GM23338 (cell line): ENCODE measurements at regions not wholly inside any gene's neighbourhood (a gene's known extent, or its start where the extent isn't known, plus 50 kb on each side); places are given as distances from the start of the nearest gene placed in this dataset.

Experiments used
- ATAC-seq: fragments of 200-7000 bp; cut with Tn5 transposase; 3 replicates; pipeline ENCODE4 v1.9.1; 2020
- DNase-seq: peaks from one replicate; pipeline ENCODE4 v3.0.0-alpha.2; 2015; ENCODE audit warnings: low spot score
- H2AFZ ChIP-seq: fragments of 200-600 bp; sonication (generic); 2 replicates; pipeline ENCODE4 v1.8.0; 2016; ENCODE audit warnings: antibody characterized with exemption, mild to moderate bottlenecking, moderate library complexity
- H3F3A ChIP-seq: fragments of 200-600 bp; sonication (generic); replicated peaks from 2 replicates; pipeline ENCODE4 v1.8.0; 2017; ENCODE audit warnings: antibody characterized with exemption, mixed run types, low read depth
- H3K27ac ChIP-seq: fragments of 200-600 bp; sonication (generic); 2 replicates; pipeline ENCODE4 v1.6.1; 2016; ENCODE audit warnings: low read depth
- H3K27me3 ChIP-seq: fragments of 200-600 bp; sonication (generic); 2 replicates; pipeline ENCODE4 v1.8.0; 2016; ENCODE audit warnings: mild to moderate bottlenecking, mixed run types, moderate library complexity; ENCODE audit not compliant: insufficient read depth
- H3K36me3 ChIP-seq: fragments of 200-600 bp; sonication (generic); 2 replicates; pipeline ENCODE4 v1.8.0; 2016; ENCODE audit warnings: mild to moderate bottlenecking; ENCODE audit not compliant: insufficient read depth
- H3K4me1 ChIP-seq: fragments of 200-600 bp; sonication (generic); 2 replicates; pipeline ENCODE4 v1.8.0; 2016; ENCODE audit warnings: mild to moderate bottlenecking, moderate library complexity; ENCODE audit not compliant: insufficient read depth
- H3K4me2 ChIP-seq: fragments of 200-600 bp; sonication (generic); 2 replicates; pipeline ENCODE4 v1.7.1; 2017; ENCODE audit warnings: mixed run types
- H3K4me3 ChIP-seq: fragments of 200-600 bp; sonication (generic); 2 replicates; pipeline ENCODE4 v1.6.1; 2016; ENCODE audit warnings: mixed run types
- H3K79me2 ChIP-seq: fragments of 200-600 bp; sonication (generic); replicated peaks from 2 replicates; pipeline ENCODE4 v1.8.0; 2017; ENCODE audit warnings: mild to moderate bottlenecking; ENCODE audit not compliant: insufficient read depth
- H3K9me2 ChIP-seq: fragments of 200-600 bp; sonication (generic); 2 replicates; pipeline ENCODE4 v1.8.0; 2017; ENCODE audit not compliant: insufficient read depth
- H4K20me1 ChIP-seq: fragments of 200-600 bp; sonication (generic); replicated peaks from 2 replicates; pipeline ENCODE4 v1.8.0; 2017; ENCODE audit warnings: mild to moderate bottlenecking; ENCODE audit not compliant: insufficient read depth
- H3K27ac Mint-ChIP-seq: 2 replicates; pipeline ENCODE4 v1.8.0; 2020; ENCODE audit warnings: inconsistent platforms, mild to moderate bottlenecking, moderate library complexity, mixed read lengths
- H3K27me3 Mint-ChIP-seq: 3 replicates; pipeline ENCODE4 v1.8.0; 2022; ENCODE audit warnings: low read depth, mild to moderate bottlenecking, moderate library complexity, mixed read lengths, inconsistent platforms; ENCODE audit not compliant: insufficient read depth, poor library complexity
- H3K36me3 Mint-ChIP-seq: 3 replicates; pipeline ENCODE4 v1.8.0; 2021; ENCODE audit warnings: low read depth, mild to moderate bottlenecking, inconsistent platforms, moderate library complexity, mixed read lengths
- H3K4me1 Mint-ChIP-seq: 3 replicates; pipeline ENCODE4 v1.8.0; 2020; ENCODE audit warnings: mild to moderate bottlenecking, inconsistent platforms, mixed read lengths
- H3K4me3 Mint-ChIP-seq: 3 replicates; pipeline ENCODE4 v1.8.0; 2021; ENCODE audit warnings: moderate library complexity, mild to moderate bottlenecking, inconsistent platforms, mixed read lengths
- H3K9me3 Mint-ChIP-seq: 3 replicates; pipeline ENCODE4 v1.8.0; 2020; ENCODE audit warnings: moderate library complexity, mild to moderate bottlenecking, inconsistent platforms, mixed read lengths
- CREB1 ChIP-seq: fragments of 250-450 bp; sonication (Bioruptor Pico); IDR thresholded peaks from 2 replicates; pipeline ENCODE4 v1.5.0; 2020; ENCODE audit warnings: low read depth, mild to moderate bottlenecking, moderate library complexity
- CTCF ChIP-seq, 2 experiments: fragments of 200-600 bp in 1 of 2; sonication (generic) in 1 of 2; conservative IDR thresholded peaks; 2 replicates each; pipeline versions ENCODE4 v1.5.1 to v1.6.1; 2016 to 2017; ENCODE audit warnings: antibody characterized with exemption in 2 of 2, low read depth in 2 of 2, mild to moderate bottlenecking in 2 of 2, moderate library complexity in 1 of 2
- EZH2 ChIP-seq: fragments of 200-600 bp; sonication (generic); IDR thresholded peaks from one replicate; pipeline ENCODE4 v1.8.0; 2017; ENCODE audit warnings: antibody characterized with exemption, mild to moderate bottlenecking, low read depth; ENCODE audit not compliant: unreplicated experiment
- EZH2phosphoT487 ChIP-seq: fragments of 200-600 bp; sonication (generic); IDR thresholded peaks from one replicate; pipeline ENCODE4 v1.8.1; 2018; ENCODE audit warnings: antibody characterized with exemption; ENCODE audit not compliant: unreplicated experiment
- JUNB ChIP-seq: IDR thresholded peaks from one replicate; pipeline ENCODE4 v1.6.1; 2016; ENCODE audit warnings: antibody characterized with exemption; ENCODE audit not compliant: unreplicated experiment
- NANOG ChIP-seq: IDR thresholded peaks from 2 replicates; pipeline ENCODE4 v1.6.1; 2016; ENCODE audit warnings: antibody characterized with exemption, borderline replicate concordance
- POLR2AphosphoS5 ChIP-seq: IDR thresholded peaks from 2 replicates; pipeline ENCODE4 v1.6.1; 2016; ENCODE audit warnings: antibody characterized with exemption, low read depth
- REST ChIP-seq: IDR thresholded peaks from one replicate; pipeline ENCODE4 v1.6.1; 2018; ENCODE audit warnings: antibody characterized with exemption; ENCODE audit not compliant: unreplicated experiment
- STAT1 ChIP-seq: IDR thresholded peaks from one replicate; pipeline ENCODE4 v1.6.1; 2016; ENCODE audit warnings: antibody characterized with exemption; ENCODE audit not compliant: unreplicated experiment
- ZNF114 ChIP-seq: fragments of 250-450 bp; sonication (Bioruptor Pico); IDR thresholded peaks from 2 replicates; pipeline ENCODE4 v1.5.0; 2020; ENCODE audit warnings: mild to moderate bottlenecking, moderate library complexity
- ZNF331 ChIP-seq: fragments of 250-450 bp; sonication (Bioruptor Pico); IDR thresholded peaks from 2 replicates; pipeline ENCODE4 v1.5.0; 2020; ENCODE audit warnings: low read depth, mild to moderate bottlenecking, moderate library complexity
- ZNF462 ChIP-seq: fragments of 250-450 bp; sonication (Bioruptor Pico); IDR thresholded peaks from 2 replicates; pipeline ENCODE4 v1.5.0; 2020; ENCODE audit warnings: mild to moderate bottlenecking, moderate library complexity
- TF ChIP-seq, protein P1 (sequence below): IDR thresholded peaks from 2 replicates; pipeline ENCODE4 v1.6.1; 2016; ENCODE audit warnings: antibody characterized with exemption

- Histone ChIP-seq H4K20me1 (no peaks in the 10 kb centered on the region), H3K4me1 (peaks cover 23% of the 10 kb centered on the region), H3K27me3 (no peaks in the 10 kb centered on the region), H3K9me2 (no peaks in the 10 kb centered on the region), H3K36me3 (no peaks in the 10 kb centered on the region), H3K27ac (no peak overlapping the region), H3K4me3 (no peak overlapping the region), H3K79me2 (no peaks in the 10 kb centered on the region), H3F3A (no peaks in the 10 kb centered on the region), H3K4me2 (no peak overlapping the region), H2AFZ (peak overlapping the region; percentile 95)
- peak; percentile 35 for ATAC-seq
- peak overlapping the region; percentile 85; the same call in 1 of the 2 replicates for H3K27ac Mint-ChIP-seq
- H3K9me3 Mint-ChIP-seq = no peaks in the 10 kb centered on the region
- peak; percentile 35 for DNase-seq
- TF ChIP-seq CTCF (conservative IDR thresholded peaks at IDR 0.05; ENCODE audit: low read depth in 2 of 2) (no peak), ZNF331 (no peak), ZNF462 (CRISPR knock-in tag) (no peak), NANOG (no peak), REST (no peak), CREB1 (CRISPR knock-in tag) (no peak), JUNB (no peak), STAT1 (no peak), EZH2 (no peak), POLR2AphosphoS5 (no peak), EZH2phosphoT487 (no peak), ZNF114 (CRISPR knock-in tag) (no peak)
- TF ChIP-seq, protein P1, sequence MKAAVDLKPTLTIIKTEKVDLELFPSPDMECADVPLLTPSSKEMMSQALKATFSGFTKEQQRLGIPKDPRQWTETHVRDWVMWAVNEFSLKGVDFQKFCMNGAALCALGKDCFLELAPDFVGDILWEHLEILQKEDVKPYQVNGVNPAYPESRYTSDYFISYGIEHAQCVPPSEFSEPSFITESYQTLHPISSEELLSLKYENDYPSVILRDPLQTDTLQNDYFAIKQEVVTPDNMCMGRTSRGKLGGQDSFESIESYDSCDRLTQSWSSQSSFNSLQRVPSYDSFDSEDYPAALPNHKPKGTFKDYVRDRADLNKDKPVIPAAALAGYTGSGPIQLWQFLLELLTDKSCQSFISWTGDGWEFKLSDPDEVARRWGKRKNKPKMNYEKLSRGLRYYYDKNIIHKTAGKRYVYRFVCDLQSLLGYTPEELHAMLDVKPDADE = no peak
- peaks cover 17% of the 10 kb centered on the region for H3K4me1 Mint-ChIP-seq
- no peak overlapping the region for H3K4me3 Mint-ChIP-seq
- H3K27me3 Mint-ChIP-seq = peaks cover 2% of the 10 kb centered on the region
- H3K36me3 Mint-ChIP-seq = no peaks in the 10 kb centered on the region
Measured at GRCh38 chr3:188051801-188052168, 102.2 kb upstream of the LPP start.
